ENCODE measurements at regions not wholly inside any gene's neighbourhood (a gene's known extent, or its start where the extent isn't known, plus 50 kb on each side); places are given as distances from the start of the nearest gene placed in this dataset.

GRCh38 chrX:22347491-22347890, 74.8 kb downstream of the CBLL2 start:
- Mint-ChIP-seq H3K4me1 (peaks cover 2 to 3% of the 10 kb centered on the region in 2 experiments), H3K9me3 (peaks cover 4 to 26% of the 10 kb centered on the region in 2 experiments; a peak in 4 of 5 replicates), H3K27ac (no peak overlapping the region), H3K4me3 (no peak overlapping the region), H3K27me3 (ENCODE audit: low read depth) (no peaks in the 10 kb centered on the region), H3K36me3 (ENCODE audit: insufficient read depth in 1 of 3, low read depth in 3 of 3) (peaks cover 0 to 1% (median 0%) of the 10 kb centered on the region in 3 experiments; a peak in 1 of 7 replicates)
- Histone ChIP-seq H4K91ac (ENCODE audit: insufficient read length, low read depth, low read length) (no peak overlapping the region), H3K23ac (ENCODE audit: insufficient read length, low read depth, low read length) (no peak overlapping the region), H2AK5ac (ENCODE audit: insufficient read length, low read length) (no peak overlapping the region), H3K79me2 (ENCODE audit: insufficient read depth, low read length) (no peaks in the 10 kb centered on the region), H3K9me3 (ENCODE audit: control insufficient read depth, low read depth, low read length) (no peaks in the 10 kb centered on the region), H2BK20ac (ENCODE audit: low read depth, low read length, poor library complexity, severe bottlenecking) (no peak overlapping the region), H3K14ac (ENCODE audit: insufficient read depth, low read length) (no peak overlapping the region), H3K56ac (ENCODE audit: insufficient read length, low read depth, low read length) (no peak overlapping the region), H4K8ac (replicated peaks; ENCODE audit: insufficient read length, low read depth, low read length) (no peak overlapping the region), H4K20me1 (ENCODE audit: control insufficient read depth, insufficient read depth, insufficient read length) (no peaks in the 10 kb centered on the region), H2BK15ac (ENCODE audit: low read depth, low read length) (no peak overlapping the region), H2AFZ (ENCODE audit: low read length) (no peak overlapping the region), H3K27me3 (ENCODE audit: insufficient read depth, low read length) (no peaks in the 10 kb centered on the region), H3K4me2 (ENCODE audit: insufficient read depth, insufficient read length, low read length) (no peak overlapping the region), H3K18ac (ENCODE audit: insufficient read length, low read depth, low read length) (no peak overlapping the region), H3K4me1 (ENCODE audit: insufficient read depth, low read length) (no peaks in the 10 kb centered on the region), H3K27ac (ENCODE audit: insufficient read length, low read depth, low read length) (no peak overlapping the region), H3K4ac (ENCODE audit: low read depth, low read length) (no peak overlapping the region), H3K9ac (ENCODE audit: extremely low read depth, insufficient read length, low read length) (no peak overlapping the region), H2BK120ac (ENCODE audit: low read depth, low read length, poor library complexity, severe bottlenecking) (no peak overlapping the region), H3T11ph (ENCODE audit: low read length) (no peak overlapping the region), H3K23me2 (ENCODE audit: insufficient read length, low read depth, low read length, poor library complexity, severe bottlenecking) (no peaks in the 10 kb centered on the region), H4K5ac (ENCODE audit: insufficient read length, low read depth, low read length) (no peak overlapping the region), H2BK12ac (ENCODE audit: insufficient read length, low read depth, low read length) (no peak overlapping the region), H2BK5ac (ENCODE audit: insufficient read length, low read length) (no peak overlapping the region), H3K79me1 (ENCODE audit: insufficient read depth, low read depth, low read length, poor library complexity, severe bottlenecking) (no peaks in the 10 kb centered on the region)
- no peak for TF ChIP-seq CTCF (conservative IDR thresholded peaks at IDR 0.05)
- DNase-seq: no peak
- WGBS (ENCODE audit: extremely low coverage, insufficient read length, low lambda C conversion rate): no CpG with 5 or more reads among the region's 1 CpG
